GM13977 (cell line): ENCODE measurements at regions not wholly inside any gene's neighbourhood (a gene's known extent, or its start where the extent isn't known, plus 50 kb on each side); places are given as distances from the start of the nearest gene placed in this dataset.

Experiments used
- DNase-seq: peaks from one replicate; pipeline ENCODE4 v3.0.0; 2012; ENCODE audit warnings: low spot score
- in situ Hi-C: fragments of 300-500 bp; cut with MboI; formaldehyde crosslinking; loops from one replicate; pipeline ENCODE4 v1.12.0; 2022; ENCODE audit warnings: low sequenced_read_pairs, low pct_unique_long_range_greater_than_20kb, mixed read lengths, inconsistent platforms; ENCODE audit not compliant: unreplicated experiment
- TF ChIP-seq, protein P1 (sequence below): IDR thresholded peaks from 2 replicates; pipeline ENCODE4 v1.5.1; 2012; ENCODE audit warnings: mild to moderate bottlenecking, control low read depth; ENCODE audit not compliant: insufficient read depth; ENCODE audit errors: extremely low read depth, missing control alignments

DNA sequence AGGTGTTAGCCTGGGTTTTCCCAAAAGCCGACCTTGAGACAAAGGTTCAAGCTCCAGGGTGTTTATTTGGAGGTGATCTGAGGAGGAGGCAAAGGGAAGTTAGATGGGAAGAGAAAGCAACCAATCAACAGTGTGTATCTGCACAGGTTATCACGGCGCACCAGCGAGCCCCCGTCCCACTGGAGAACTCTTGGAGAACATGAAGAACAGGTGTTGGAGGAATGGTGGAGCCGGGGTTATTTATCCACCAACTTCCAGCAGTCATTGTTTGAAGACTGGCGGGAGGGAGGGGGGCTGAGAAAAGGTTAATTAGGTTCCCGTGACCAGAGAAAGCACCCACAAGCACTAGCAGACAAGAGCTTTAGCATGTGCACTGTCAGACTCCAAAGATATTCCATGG lies 282.5 kb upstream of the FOXK1 start:
- DNase-seq = no peak
- in situ Hi-C loops = no loop called here

DNA sequence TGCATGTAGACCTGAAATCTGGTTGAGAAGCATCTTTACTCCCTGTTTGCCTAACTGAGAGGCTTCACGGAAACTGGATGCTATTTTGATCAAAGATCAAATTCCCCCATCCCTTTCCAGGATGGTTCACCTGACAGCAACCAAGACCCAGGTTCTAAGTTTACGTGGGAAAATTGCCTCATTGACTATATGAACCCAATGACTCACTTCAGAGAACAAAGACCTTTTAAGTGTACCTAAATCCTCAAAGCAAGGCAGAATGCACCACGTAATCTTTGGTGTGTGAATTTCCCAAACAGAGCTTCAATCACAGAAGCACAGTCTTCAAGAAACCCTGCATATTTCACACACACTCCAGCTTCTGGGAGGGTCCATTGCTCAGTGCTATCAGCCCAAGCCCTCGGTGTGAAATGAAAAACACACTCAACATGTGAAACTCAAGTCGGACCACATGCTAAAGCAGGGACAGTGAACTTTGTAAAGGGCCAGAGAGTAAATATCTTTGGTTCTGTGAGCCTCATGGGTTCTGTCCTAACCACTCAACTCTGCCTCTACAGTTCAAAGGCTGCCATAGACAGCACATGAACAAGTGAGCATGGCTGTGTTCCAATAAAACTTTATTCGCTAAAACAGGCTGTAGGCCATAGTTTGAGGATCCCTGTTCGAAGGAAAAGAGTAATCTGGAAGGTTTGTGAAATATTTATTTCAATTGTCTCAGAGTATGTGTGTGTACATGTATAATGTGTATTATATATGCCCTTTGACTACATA lies 275.6 kb upstream of the FOXK1 start:
- TF ChIP-seq, protein P1, sequence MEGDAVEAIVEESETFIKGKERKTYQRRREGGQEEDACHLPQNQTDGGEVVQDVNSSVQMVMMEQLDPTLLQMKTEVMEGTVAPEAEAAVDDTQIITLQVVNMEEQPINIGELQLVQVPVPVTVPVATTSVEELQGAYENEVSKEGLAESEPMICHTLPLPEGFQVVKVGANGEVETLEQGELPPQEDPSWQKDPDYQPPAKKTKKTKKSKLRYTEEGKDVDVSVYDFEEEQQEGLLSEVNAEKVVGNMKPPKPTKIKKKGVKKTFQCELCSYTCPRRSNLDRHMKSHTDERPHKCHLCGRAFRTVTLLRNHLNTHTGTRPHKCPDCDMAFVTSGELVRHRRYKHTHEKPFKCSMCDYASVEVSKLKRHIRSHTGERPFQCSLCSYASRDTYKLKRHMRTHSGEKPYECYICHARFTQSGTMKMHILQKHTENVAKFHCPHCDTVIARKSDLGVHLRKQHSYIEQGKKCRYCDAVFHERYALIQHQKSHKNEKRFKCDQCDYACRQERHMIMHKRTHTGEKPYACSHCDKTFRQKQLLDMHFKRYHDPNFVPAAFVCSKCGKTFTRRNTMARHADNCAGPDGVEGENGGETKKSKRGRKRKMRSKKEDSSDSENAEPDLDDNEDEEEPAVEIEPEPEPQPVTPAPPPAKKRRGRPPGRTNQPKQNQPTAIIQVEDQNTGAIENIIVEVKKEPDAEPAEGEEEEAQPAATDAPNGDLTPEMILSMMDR = no peak
- no peak for DNase-seq
- in situ Hi-C loops = no loop called here

More for the DNA sequence above, 282.5 kb upstream of the FOXK1 start:
- TF ChIP-seq, protein P1 = no peak

DNA sequence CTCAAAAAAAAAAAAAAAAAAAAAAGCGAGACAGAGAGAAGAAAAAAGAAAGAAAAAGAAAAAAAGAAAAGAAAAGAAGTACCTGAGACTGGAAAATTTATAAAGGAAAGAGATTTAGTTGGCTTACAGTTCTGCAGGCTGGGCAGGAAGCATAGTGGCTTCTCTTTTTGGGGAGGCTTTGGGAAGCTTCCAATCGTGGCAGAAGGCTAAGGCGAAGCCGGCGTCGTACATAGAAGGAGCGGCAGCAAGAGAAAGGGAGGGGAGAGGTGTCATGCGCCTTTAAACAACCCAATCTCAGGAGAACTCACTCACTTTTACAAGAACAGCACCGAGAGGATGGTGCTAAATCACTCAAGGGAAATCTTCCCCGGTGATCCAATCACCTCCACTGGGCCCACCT lies 272.1 kb upstream of the FOXK1 start:
- no peak for DNase-seq
- in situ Hi-C loops = no loop called here
- TF ChIP-seq, protein P1 = no peak

DNA sequence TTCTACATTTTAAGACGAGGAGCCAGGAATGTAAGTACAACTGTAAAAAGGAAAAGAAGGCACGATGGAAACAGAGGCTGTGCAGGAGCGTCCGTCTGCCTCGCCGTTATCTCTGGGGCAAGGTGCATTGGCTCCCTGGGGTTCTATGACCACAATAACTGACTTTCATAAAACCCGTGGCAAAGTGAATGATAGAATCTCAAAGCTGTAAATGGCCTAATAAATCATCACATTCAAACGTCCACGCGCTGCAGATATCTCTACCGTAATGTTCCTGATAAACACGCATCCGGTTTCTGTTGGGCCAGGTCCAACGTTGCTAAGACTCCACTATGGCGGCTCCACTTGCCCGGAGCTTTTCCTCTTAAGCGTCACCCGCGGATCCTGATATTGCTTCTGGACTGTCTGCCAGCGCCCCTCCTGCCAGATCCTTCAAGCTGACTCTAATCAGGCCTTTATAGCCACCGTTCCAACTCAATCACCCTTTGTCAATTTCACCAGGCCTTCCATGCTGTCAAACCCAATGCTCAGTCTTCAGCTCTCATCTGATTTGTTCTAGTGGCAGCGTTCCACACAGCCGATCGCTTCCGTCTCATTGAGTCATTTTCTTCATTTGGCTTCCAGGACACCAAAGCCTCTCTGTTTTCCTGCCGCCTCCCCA lies 265.6 kb upstream of the FOXK1 start:
- TF ChIP-seq, protein P1 = no peak
- in situ Hi-C loops = no loop called here
- DNase-seq = no peak

DNA sequence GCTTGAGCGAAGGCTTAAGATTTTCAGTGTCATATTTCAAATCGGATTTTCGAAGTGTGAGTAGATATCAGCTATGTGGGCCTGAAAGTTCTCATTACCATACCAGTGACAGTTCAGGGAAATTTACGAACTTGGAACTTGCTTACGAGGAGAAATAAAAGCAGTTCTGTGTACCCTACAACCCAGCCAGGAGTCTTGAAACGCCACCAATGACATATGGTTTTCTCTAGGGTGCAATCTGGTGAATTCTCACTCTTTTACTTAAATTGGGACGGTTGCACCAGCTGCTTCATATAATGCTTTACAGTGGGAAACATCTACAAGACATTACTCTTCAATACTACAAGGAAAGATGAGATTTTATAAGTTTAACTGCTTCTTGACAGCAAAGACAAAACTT lies 253.6 kb upstream of the FOXK1 start:
- no peak for DNase-seq
- in situ Hi-C loops = no loop called here
- TF ChIP-seq, protein P1 = no peak

DNA sequence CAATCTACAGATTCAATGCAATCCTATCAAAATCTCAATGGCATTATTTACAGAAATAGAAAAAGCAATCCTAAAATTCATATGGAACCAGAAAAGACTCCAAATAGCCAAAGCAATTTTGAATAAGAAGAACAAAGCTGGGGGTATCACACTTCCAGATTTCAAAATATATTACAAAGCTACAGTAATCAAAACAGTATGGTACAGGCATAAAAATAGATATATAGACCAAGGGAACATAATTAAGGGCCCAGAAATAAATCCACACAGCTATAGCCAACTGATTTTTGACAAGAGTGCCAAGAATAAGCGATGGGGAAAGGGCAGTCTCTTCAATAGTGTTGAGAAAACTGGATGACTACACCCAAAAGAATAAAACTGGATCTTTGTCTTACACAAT lies 251.9 kb upstream of the FOXK1 start:
- in situ Hi-C loops = no loop called here
- DNase-seq = no peak
- TF ChIP-seq, protein P1 = no peak
